SK-N-SH (cell line): ENCODE measurements at regions not wholly inside any gene's neighbourhood (a gene's known extent, or its start where the extent isn't known, plus 50 kb on each side); places are given as distances from the start of the nearest gene placed in this dataset.

Source experiments
- CTCF ChIA-PET: fragments of 300-600, 350-600 bp; formaldehyde crosslinking; extraction: SDS; loops from one replicate; lab custom pipeline; 2021; lab: Yijun Ruan, JAX
- POLR2A ChIA-PET: fragments of 350-600 bp; sonication (Branson Sonifier 250); formaldehyde crosslinking; extraction: SDS; loops from one replicate; lab custom pipeline; 2020; ENCODE audit warnings: antibody characterized with exemption, inconsistent platforms; lab: Yijun Ruan, JAX
- DNase-seq: peaks from one replicate; pipeline ENCODE4 v3.0.0; 2012
- H2AFZ ChIP-seq: fragments of 200-600 bp; sonication (generic); 2 replicates; pipeline ENCODE4 v1.8.1; 2016; ENCODE audit warnings: antibody characterized with exemption, mild to moderate bottlenecking, low read depth
- H3F3A ChIP-seq: fragments of 200-600 bp; sonication (generic); replicated peaks from 2 replicates; pipeline ENCODE3; 2016; ENCODE audit warnings: antibody characterized with exemption, mild to moderate bottlenecking; ENCODE audit not compliant: insufficient read depth
- H3K27ac ChIP-seq, 2 experiments: fragments of 200-500 bp in 1 of 2; fragments of 200-600 bp in 1 of 2; sonication (Bioruptor generic) in 1 of 2; sonication (generic), shearing (Covaris generic) in 1 of 2; 2 replicates each; pipeline versions ENCODE4 v1.5.1 to v1.6.1; 2014 to 2016; ENCODE audit warnings: low read depth in 2 of 2, inconsistent platforms in 1 of 2, low read length in 1 of 2, mild to moderate bottlenecking in 1 of 2, mixed read lengths in 1 of 2
- H3K27me3 ChIP-seq: fragments of 200-600 bp; sonication (generic), shearing (Covaris generic); 2 replicates; pipeline ENCODE4 v1.6.1; 2016; ENCODE audit warnings: mixed run types; ENCODE audit not compliant: insufficient read depth
- H3K36me3 ChIP-seq, 2 experiments: fragments of 200-500 bp in 1 of 2; fragments of 200-600 bp in 1 of 2; sonication (Bioruptor generic) in 1 of 2; sonication (generic) in 1 of 2; replicated peaks in 1 of 2; 2 replicates each; pipeline versions ENCODE3 to v1.5.1; 2014 to 2016; ENCODE audit warnings: low read length in 1 of 2, mild to moderate bottlenecking in 1 of 2; ENCODE audit not compliant: insufficient read depth in 2 of 2, control insufficient read depth in 1 of 2
- H3K4me1 ChIP-seq, 2 experiments: fragments of 200-500 bp in 1 of 2; fragments of 200-600 bp in 1 of 2; sonication (Bioruptor generic) in 1 of 2; sonication (generic), shearing (Covaris generic) in 1 of 2; 2 replicates each; pipeline versions ENCODE4 v1.5.1 to v1.6.1; 2014 to 2016; ENCODE audit warnings: low read depth in 1 of 2, low read length in 1 of 2, mixed run types in 1 of 2; ENCODE audit not compliant: insufficient read depth in 2 of 2, control insufficient read depth in 1 of 2
- H3K4me2 ChIP-seq: fragments of 200-600 bp; sonication (generic), shearing (Covaris generic); 2 replicates; pipeline ENCODE4 v1.6.1; 2017; ENCODE audit warnings: mixed run types
- H3K4me3 ChIP-seq, 2 experiments: fragments of 200-500 bp in 1 of 2; fragments of 200-600 bp in 1 of 2; sonication (Bioruptor generic) in 1 of 2; sonication (generic), shearing (Covaris generic) in 1 of 2; 2 replicates each; pipeline versions ENCODE4 v1.5.1 to v1.8.1; 2014 to 2016; ENCODE audit warnings: low read depth in 2 of 2, inconsistent platforms in 1 of 2, low read length in 1 of 2, mild to moderate bottlenecking in 1 of 2, mixed read lengths in 1 of 2, moderate library complexity in 1 of 2
- H3K79me2 ChIP-seq: fragments of 200-600 bp; sonication (generic); 2 replicates; pipeline ENCODE4 v1.8.1; 2017; ENCODE audit warnings: mild to moderate bottlenecking; ENCODE audit not compliant: insufficient read depth
- H3K9ac ChIP-seq: fragments of 200-600 bp; sonication (generic); 2 replicates; pipeline ENCODE4 v1.6.1; 2017; ENCODE audit warnings: mixed run types
- H3K9me2 ChIP-seq: fragments of 200-600 bp; sonication (generic); 2 replicates; pipeline ENCODE4 v1.6.1; 2017; ENCODE audit warnings: mixed run types
- H3K9me3 ChIP-seq: fragments of 200-600 bp; sonication (generic); 2 replicates; pipeline ENCODE4 v1.6.1; 2017; ENCODE audit warnings: mixed run types, mild to moderate bottlenecking, moderate library complexity
- H4K20me1 ChIP-seq: fragments of 200-600 bp; sonication (generic); 2 replicates; pipeline ENCODE4 v1.6.1; 2017; ENCODE audit warnings: mild to moderate bottlenecking, mixed run types; ENCODE audit not compliant: insufficient read depth
- CHD2 ChIP-seq: fragments of 150-350 bp; IDR thresholded peaks from 2 replicates; pipeline ENCODE4 v1.6.1; 2018; ENCODE audit warnings: low read length; ENCODE audit not compliant: partially characterized antibody
- CTCF ChIP-seq: fragments of 200-600 bp; sonication (generic); IDR thresholded peaks from 2 replicates; pipeline ENCODE4 v1.6.1; 2017; ENCODE audit warnings: antibody characterized with exemption, mild to moderate bottlenecking, moderate library complexity
- FOSL2 ChIP-seq: IDR thresholded peaks from 2 replicates; pipeline ENCODE4 v1.4.0; 2012; ENCODE audit warnings: low read depth, mild to moderate bottlenecking, moderate library complexity, borderline replicate concordance
- GABPA ChIP-seq: IDR thresholded peaks from 2 replicates; pipeline ENCODE4 v1.4.0; 2012; ENCODE audit warnings: low read depth, mild to moderate bottlenecking
- GATA2 ChIP-seq: sonication (generic); formaldehyde crosslinking; IDR thresholded peaks from 2 replicates; pipeline ENCODE4 v1.5.0; 2020; ENCODE audit warnings: mild to moderate bottlenecking, missing genetic modification reagents
- JUND ChIP-seq: IDR thresholded peaks from 2 replicates; pipeline ENCODE4 v1.4.0; 2012
- MEF2A ChIP-seq: IDR thresholded peaks from 2 replicates; pipeline ENCODE4 v1.4.0; 2012; ENCODE audit warnings: low read depth, borderline replicate concordance
- NFIC ChIP-seq: IDR thresholded peaks from 2 replicates; pipeline ENCODE4 v1.4.0; 2012; ENCODE audit warnings: borderline replicate concordance
- RAD21 ChIP-seq: IDR thresholded peaks from 2 replicates; pipeline ENCODE4 v1.6.1; 2012; ENCODE audit warnings: mild to moderate bottlenecking, low read length
- RFX5 ChIP-seq: IDR thresholded peaks from 2 replicates; pipeline ENCODE4 v1.6.1; 2012; ENCODE audit warnings: mild to moderate bottlenecking, improper control_type of control experiment, low read length
- RXRA ChIP-seq: IDR thresholded peaks from 2 replicates; pipeline ENCODE4 v1.4.0; 2012; ENCODE audit warnings: low read depth, mild to moderate bottlenecking, borderline replicate concordance
- TAF1 ChIP-seq: IDR thresholded peaks from 2 replicates; pipeline ENCODE4 v1.6.1; 2012; ENCODE audit warnings: low read depth, mild to moderate bottlenecking, low read length, moderate library complexity, borderline replicate concordance
- TCF12 ChIP-seq: IDR thresholded peaks from 2 replicates; pipeline ENCODE4 v1.4.0; 2012
- TEAD4 ChIP-seq: IDR thresholded peaks from 2 replicates; pipeline ENCODE4 v1.4.0; 2012; ENCODE audit warnings: mild to moderate bottlenecking, borderline replicate concordance; ENCODE audit not compliant: insufficient read depth
- YY1 ChIP-seq: IDR thresholded peaks from 2 replicates; pipeline ENCODE4 v1.4.0; 2012; ENCODE audit warnings: low read depth, mild to moderate bottlenecking
- WGBS: methylation state at CpG from one replicate; pipeline ENCODE4 v1.1.6; 2017; ENCODE audit warnings: low lambda C conversion rate; 5-methylcytosine and 5-hydroxymethylcytosine counted together
- TF ChIP-seq, protein P1 (sequence below): IDR thresholded peaks from 2 replicates; pipeline ENCODE4 v1.4.0; 2012; ENCODE audit warnings: low read depth

DNA sequence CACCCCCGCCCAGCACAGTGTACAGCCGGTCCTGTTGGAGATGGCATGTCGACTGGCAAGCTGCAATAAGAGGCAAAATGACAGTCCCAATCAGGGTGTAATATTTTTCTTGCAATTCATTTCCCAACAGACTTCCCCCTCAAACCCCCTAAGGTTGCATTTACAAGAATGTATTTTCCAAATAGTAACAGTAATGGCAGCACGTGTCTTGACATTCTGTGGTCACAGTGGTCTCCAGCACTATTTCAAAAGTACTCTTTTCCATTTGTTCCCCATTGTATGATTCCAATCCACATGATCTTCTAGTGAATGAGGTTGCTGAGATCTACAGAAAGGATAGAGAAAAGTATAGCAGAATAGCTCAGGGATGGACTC is 97.8 kb upstream of the CARMIL1 start:
- Histone ChIP-seq H3K4me1 (no peaks in the 10 kb centered on the region; a peak in 1 of 4 replicates), H3K27me3 (no peaks in the 10 kb centered on the region), H3K79me2 (no peaks in the 10 kb centered on the region), H4K20me1 (no peaks in the 10 kb centered on the region), H3K9me2 (no peaks in the 10 kb centered on the region), H3K27ac (no peak overlapping the region), H3K9me3 (no peaks in the 10 kb centered on the region), H2AFZ (no peak overlapping the region), H3F3A (no peaks in the 10 kb centered on the region), H3K4me2 (no peak overlapping the region), H3K4me3 (no peak overlapping the region), H3K36me3 (no peaks in the 10 kb centered on the region), H3K9ac (no peak overlapping the region)
- CTCF ChIA-PET: interaction anchor here (1.3 kb wide), 2 partner anchors 39 to 73 kb away, joined by 4 read pairs; no protein-coding TSS in a partner anchor
- no peak for DNase-seq
- WGBS: 91% methylated on average over 3 of the region's 4 CpGs
- no peak for TF ChIP-seq CHD2
- no peak for TF ChIP-seq FOSL2
- TF ChIP-seq, protein P1, sequence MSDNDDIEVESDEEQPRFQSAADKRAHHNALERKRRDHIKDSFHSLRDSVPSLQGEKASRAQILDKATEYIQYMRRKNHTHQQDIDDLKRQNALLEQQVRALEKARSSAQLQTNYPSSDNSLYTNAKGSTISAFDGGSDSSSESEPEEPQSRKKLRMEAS: no peak
- no peak for TF ChIP-seq GATA2 (CRISPR knock-in tag)
- no peak for TF ChIP-seq TEAD4
- TF ChIP-seq RXRA: no peak
- no peak for TF ChIP-seq TCF12
- TF ChIP-seq MEF2A: no peak
- TF ChIP-seq NFIC: no peak
- TF ChIP-seq YY1: no peak
- TF ChIP-seq JUND: no peak
- no peak for TF ChIP-seq RFX5
- no peak for TF ChIP-seq CTCF
- no peak for TF ChIP-seq GABPA
- no peak for TF ChIP-seq TAF1
- POLR2A ChIA-PET: no interaction called here

DNA sequence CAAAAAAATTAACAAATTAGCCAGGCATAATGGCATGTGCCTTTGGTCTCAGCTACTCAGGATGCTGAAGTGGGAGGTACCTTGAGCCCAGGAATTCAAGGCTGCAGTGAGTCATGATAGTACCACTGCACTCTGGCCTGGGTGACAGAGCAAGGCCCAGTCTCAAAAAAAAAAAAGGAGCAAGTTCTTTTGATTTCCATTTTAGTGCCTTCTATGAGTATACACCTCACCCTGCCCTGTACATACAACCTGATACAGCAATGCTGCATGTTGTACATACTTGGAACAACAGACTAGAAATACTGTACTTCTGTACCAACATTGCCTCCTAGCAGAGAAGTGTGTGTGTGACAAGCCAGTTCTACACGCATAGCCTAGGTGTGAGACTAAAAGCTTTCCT is 97.3 kb upstream of the CARMIL1 start:
- no peaks in the 10 kb centered on the region for H3K36me3 ChIP-seq
- no peaks in the 10 kb centered on the region for H3K27me3 ChIP-seq
- H4K20me1 ChIP-seq: no peaks in the 10 kb centered on the region
- H3K27ac ChIP-seq: no peak overlapping the region
- no peak for DNase-seq
- ChIA-PET CTCF (interaction anchor here (1.3 kb wide), 1 partner anchor 39 kb away, joined by 4 read pairs; no protein-coding TSS in a partner anchor), POLR2A (no interaction called here)
- TF ChIP-seq, protein P1: 0 out of 2 replicates have a peak, but pooled peaks have one; percentile 30
- TF ChIP-seq JUND (0 out of 2 replicates have a peak, but pooled peaks have one; percentile 7), CHD2 (no peak), RAD21 (peak; percentile 29), FOSL2 (peak; percentile 27; the same call in 1 of the 2 replicates)
- H3K4me3 ChIP-seq: no peak overlapping the region
- WGBS: 100% methylated on average over 1 of the region's 1 CpG
- H3K4me1 ChIP-seq: no peaks in the 10 kb centered on the region
- no peaks in the 10 kb centered on the region for H3K9me3 ChIP-seq
- no peaks in the 10 kb centered on the region for H3K79me2 ChIP-seq
- no peak overlapping the region for H3K9ac ChIP-seq
- H3K9me2 ChIP-seq: no peaks in the 10 kb centered on the region
- peak overlapping the region; percentile 68; the same call in 1 of the 2 replicates for H2AFZ ChIP-seq
- no peak overlapping the region for H3K4me2 ChIP-seq
- H3F3A ChIP-seq: no peaks in the 10 kb centered on the region
